HG03103 (cell line): ENCODE measurements at regions not wholly inside any gene's neighbourhood (a gene's known extent, or its start where the extent isn't known, plus 50 kb on each side); places are given as distances from the start of the nearest gene placed in this dataset.
"Not testable (repeated sequence)": the region's sequence is repeated elsewhere in the genome, so short reads cannot be mapped to it uniquely, and the experiment has no call there.

ENCODE experiments used
- ATAC-seq: cut with Tn5 transposase; IDR thresholded peaks from one replicate; pipeline ENCODE4 v1.9.1; 2021; ENCODE audit warnings: low read depth; ENCODE audit not compliant: unreplicated experiment

DNA sequence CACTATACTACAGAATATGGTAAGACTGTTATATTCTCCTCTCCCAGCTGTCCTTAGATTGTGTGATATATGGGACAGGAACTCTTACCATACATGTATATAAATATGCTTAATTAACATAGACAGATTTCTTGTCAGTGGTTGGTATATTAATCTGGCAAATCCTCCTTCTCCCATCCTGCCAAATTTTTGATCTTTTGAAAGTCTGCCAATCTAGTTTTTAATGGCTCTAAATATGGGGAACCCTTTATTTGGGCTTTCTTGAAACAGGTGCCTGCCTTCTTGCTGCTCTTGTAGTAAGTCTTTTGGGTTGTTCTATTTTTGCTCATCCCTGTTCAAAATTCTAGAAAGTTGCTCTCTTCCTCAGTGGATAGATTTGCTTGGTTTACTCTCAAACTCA is 63.5 kb downstream of the SPATA31D1 start:
- ATAC-seq, result no peak

DNA sequence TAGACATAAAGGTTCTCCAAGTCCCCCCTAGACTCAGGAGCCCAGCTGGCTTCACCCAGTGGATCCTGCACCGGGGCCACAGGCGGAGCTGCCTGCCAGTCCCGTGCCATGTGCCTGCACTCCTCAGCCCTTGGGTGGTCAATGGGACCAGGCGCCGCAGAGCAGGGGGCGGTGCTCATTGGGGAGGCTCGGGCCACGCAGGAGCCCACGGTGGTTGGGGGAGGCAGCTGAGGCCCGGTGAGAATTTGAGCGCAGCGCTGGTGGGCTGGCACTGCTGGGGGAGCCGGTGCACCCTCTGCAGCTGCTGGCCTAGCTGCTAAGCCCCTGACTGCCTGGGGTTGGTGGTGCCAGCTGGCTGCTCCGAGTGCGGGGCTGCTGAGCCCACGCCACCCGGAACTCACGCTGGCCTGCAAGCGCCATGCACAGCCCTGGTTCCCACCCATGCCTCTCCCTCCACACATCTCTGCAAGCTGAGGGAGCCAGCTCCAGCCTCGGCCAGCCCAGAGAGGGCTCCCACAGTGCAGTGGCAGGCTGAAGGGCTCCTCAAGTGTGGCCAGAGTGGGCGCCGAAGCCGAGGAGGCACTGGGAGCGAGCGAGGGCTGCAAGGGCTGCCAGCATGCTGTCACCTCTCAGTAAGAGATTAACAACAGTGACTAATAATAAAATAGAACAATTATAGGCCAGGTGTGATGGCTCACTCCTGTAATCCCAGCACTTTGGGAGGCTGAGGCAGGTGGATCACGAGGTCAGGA is 65.9 kb downstream of the SPATA31D1 start:
- no peak for ATAC-seq

DNA sequence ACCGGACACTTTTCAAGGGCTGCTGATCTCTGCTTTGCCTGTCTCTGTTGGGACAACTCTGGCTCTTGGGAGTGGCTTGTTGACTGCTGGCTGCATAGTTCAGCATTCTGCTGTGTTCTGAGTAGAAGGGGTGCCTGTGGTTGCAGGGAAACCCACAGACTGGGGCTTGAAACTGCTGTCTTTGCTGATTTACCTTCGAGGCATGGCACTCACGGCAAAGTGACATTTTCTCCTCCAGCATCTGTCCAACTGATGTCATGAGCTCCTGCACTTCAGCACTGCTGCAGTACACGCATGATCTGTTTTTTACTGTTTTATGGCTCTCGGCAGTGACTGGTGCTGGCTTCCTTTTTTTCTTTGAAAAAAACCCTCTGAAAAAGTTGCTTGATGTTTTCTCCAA is 69.2 kb downstream of the SPATA31D1 start:
- no peak for ATAC-seq

DNA sequence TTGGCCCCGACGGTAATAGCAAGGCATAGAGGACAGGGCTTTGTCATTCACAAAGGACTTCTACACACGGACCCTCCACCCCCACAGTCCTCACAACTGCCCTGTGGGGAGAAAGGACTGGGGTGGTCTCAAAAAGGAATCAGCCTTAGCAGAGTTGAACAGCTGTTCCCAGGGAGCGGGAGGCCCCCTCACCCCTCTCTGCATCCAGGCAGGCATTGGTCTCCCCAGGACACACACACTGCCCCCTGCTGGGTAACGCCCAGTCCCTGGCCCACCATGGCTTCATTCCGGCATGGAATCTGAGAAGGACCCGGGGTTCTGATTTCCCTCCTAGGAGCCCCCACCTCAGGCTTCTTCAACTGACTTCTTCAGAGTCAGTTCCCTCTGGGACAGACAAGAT is 73.2 kb downstream of the SPATA31D1 start:
- ATAC-seq, result not testable (repeated sequence)

DNA sequence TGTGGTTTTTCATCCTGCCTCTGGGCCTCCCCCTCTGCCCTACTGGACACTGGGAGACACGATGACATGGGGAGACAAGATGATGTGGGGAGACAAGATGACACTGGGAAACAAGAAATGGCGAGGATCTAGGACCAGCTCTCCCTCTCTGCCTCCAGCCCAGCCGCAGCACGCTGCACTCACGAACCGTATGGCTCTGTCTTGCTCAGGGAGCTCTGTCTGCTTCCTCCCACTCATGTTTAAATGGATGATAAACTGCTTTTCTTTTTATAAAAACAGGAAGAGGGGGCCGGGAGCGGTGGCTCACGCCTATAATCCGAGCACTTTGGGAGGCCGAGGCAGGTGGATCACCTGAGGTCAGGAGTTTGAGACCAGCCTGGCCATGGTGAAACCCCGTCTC is 73.7 kb downstream of the SPATA31D1 start:
- ATAC-seq, result no peak

DNA sequence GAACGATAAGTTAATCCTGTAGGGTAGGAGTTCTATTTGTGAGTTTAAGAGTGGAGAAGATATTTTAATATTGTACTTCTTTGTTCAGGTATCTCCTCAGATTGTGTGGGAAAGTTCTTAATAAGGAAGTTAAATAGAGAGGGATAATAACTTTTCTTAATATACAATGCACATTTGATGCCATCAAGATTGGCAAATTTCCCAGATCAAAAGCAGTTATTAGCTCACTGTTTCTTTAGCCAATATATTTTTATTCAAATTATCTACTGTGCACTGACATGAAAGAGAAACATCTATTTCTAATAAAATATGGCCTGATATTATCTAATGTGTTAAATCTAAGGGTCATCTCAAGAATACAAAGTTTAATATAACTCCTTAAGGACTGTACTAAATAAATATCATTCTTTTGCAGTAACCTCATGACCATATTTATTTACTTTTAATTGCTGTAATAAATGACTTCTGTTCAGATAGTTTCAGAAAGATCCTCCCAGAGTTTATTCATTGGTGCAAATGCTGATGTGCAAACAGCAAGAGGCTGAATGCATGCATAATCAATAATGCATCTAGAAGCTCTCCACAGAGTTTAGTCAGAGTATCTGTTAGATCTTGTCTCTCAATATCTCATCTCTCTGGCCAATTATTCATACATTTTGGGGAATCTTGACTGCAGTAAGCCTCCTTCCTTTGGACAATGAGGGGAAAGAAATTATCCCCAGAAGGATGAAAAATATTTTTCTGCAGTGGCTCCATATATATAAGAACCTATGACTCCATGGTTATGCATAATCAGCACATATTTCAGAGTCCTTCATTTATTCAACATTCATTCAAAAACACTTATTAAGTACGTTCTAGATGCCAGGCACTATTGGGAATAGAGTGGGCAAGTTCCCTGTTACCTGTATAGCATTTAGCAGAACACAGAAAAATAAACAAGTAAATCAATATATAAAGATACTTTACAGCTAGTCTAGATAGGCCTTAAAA is 85.3 kb downstream of the SPATA31D1 start:
- ATAC-seq, result no peak

DNA sequence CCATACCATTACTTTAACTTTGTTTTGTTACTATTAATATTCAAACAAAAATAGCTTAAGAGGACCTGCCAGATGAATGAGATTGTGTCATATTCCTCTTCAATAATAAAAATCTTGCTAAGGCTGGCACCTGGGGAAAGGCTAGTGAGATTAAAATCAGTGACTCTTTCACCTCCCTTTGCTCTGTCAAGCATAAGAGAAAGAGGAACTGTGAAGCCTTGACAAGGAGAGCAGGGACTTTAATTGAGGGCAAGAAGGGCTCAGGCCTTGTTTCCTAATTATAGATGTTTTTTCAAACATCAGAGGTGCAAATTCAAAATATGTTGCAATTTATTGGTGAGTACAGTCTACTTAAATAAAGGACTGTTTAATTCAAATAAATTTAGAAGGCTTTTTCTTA is 91.7 kb downstream of the SPATA31D1 start:
- no peak for ATAC-seq

DNA sequence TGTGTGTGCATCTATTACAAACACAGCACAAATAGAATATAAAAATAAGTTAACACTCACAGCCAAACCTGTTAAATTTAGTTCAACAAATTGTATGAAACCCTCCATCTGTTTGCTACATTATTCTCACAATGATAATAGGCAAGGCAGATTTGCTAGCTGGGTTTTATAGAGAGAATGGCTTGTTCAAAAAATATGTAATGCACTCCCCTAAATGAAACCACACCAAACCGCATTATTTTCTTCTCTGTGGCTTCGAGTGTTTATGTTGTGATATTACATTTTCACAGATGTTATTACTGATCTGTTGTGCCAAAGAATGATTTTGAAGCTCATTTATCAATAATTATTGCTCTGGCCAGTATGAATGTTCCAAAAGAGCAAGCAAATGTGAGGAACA is 92.9 kb downstream of the SPATA31D1 start:
- no peak for ATAC-seq

DNA sequence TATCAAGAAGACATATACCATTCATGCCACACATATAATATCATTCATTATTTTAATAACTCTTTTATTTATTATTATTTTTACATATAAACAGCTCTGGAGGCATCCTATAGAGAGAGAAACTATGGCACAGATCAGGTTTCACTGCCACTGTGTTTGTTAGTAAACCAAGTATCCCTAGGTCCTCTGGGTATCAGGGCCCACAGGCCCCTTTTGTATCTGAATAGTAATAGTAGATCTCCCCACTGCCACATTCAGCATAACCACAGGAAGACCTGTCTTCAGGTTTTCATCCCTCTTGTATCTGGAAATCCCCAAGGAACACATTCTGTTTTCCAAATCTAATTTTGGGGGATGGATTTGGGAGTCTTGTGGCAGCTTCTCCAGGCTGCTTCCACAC is 94.0 kb downstream of the SPATA31D1 start:
- ATAC-seq, result no peak

DNA sequence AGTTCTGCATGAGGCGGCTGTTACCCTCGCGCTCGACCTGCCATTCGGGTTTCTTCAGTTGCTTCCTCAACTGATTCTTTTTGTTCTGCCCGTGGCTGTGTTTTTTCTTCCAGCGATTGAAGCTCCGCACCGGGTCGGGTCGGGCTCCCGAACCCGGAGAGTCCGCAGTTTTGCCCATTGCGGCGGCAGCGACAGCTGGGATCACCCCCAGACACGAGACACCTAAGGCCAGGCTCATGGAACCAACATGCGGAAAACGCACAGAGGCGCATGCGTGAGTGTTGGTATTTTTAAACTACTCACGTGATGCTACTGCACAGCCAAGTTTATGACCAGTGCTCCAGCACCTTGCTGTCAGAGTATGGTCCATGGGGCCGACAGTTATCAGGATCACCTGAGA is 100.0 kb downstream of the SPATA31D1 start:
- no peak for ATAC-seq

DNA sequence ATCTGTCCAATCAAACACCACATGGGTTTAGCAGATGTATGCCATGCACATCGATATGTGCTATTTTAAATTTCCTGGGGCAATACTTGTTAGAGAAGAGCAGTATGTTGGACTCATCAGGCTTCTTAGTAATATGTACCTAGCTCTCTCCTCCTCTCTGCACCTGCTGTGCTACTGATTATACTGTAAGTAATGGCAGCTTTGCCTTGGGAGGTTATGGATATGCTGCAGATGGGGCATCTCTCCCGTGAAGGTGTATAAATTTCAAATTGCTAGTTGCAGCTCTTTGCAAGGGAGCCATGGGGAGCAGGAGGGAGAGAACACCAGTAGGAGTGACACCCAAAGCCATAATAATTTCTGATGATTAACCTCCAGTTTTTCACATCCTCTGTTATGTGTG is 101.5 kb downstream of the SPATA31D1 start:
- ATAC-seq, result no peak

DNA sequence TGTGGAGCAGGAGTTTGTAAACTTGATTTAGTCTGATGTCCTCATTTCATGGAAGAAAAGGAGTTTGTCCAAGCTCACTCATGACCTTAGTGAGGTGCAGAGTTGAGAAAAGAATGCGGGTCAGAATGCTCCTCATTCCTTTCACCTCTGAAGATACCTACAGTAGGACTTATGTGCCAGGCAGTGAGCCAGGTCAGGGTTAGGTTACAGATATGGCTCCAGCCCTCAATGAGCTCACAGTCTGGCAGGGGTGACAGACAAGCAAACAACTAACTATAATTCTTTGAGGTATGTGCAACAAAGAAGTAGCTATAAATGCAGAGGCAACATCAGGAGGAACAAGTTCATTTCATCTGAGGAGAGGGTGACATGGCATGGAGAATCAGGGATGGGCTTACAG is 102.5 kb downstream of the SPATA31D1 start:
- ATAC-seq, result no peak

DNA sequence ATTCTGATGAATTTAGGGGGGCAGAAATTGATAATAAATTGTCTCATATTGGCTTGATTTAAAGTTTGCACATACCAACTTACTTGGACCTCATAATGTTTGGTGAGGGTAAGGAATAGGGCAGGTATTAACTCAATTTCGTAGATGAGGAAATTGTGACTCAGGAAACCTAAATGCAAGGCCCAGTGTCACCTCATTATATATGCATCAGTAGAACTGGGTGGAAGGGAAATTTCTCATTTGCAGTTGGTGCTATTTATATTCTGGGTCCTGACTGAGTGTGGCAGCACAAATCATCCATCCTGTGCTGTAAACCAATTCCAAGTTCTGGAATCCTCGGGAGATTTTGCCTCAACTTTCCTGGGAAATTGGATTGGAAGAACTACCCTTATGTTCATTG is 103.0 kb downstream of the SPATA31D1 start:
- ATAC-seq, result no peak

DNA sequence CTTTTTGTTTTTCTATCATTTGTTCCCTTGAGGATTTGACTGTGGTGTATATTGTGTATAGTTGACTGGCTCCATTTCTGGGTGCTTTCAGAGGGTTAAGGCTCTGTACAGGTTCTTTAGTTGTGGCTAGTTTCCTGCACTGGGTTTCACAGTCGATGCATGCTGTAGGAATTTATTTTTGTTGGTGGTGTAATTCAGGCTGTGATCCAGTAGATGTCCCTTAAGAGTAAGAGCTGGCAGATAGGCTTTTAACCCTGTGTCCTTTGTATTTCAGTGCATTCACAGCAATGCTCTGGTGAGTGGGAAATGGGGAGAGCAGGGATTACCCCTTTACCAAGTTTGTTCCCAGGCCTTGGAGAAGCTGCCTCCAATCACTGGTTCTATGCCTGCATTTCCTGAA is 112.9 kb downstream of the SPATA31D1 start:
- ATAC-seq, result no peak

DNA sequence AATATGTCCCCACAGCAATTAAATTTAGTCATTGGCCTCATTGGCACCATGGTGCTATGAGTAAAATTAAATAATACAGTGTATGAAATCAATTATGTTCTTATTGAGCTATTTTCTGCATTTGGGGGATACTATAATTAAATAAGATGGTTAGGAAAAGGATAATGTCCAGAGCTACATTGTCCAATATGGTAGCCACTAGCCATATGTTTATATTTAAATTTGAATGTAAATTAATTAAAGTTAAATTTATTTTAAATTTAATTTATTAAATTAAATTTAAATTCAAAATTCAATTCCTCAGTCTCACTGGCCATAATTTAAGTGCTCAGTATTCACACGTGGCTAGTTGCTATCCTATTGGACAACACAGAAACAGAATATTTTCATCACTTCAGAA is 115.7 kb downstream of the SPATA31D1 start:
- no peak for ATAC-seq

DNA sequence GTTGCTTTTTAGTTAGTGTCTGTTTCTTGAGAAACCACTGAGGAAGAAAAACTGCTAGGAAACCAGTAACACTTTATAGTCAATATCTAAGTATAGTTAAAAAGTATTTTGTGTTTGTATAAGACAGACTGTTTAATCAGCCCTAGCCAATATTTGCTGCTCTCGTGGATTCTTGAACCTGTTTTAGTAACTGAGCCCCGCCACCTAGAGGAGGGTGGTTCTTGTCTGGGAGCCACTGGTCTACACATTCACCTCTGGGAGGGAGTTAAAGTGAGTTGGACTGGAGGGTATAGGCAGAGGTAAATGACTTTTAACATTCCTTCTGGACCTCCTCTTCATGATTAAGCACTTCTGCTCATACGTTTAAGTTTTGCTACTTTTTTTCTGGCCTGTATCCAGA is 117.2 kb downstream of the SPATA31D1 start:
- ATAC-seq, result no peak

DNA sequence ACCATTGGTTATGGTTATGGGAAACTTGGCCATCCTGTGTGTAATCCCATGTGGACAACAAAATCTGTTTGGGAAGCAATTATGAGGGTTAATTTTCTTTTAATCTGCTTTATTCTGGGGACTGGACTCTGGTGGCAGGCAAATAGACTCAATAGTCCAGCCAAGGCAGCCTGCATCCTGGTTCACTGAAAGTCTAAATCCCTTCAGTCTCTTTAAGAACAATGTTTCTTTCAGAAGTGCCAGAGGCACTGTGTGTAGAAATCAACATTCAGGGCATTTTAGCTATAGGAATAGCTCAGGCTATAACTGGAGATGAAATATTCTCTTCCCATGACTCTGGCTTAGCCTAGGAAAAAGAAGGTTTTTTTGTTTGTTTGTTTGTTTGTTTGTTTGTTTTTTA is 118.0 kb downstream of the SPATA31D1 start:
- no peak for ATAC-seq

DNA sequence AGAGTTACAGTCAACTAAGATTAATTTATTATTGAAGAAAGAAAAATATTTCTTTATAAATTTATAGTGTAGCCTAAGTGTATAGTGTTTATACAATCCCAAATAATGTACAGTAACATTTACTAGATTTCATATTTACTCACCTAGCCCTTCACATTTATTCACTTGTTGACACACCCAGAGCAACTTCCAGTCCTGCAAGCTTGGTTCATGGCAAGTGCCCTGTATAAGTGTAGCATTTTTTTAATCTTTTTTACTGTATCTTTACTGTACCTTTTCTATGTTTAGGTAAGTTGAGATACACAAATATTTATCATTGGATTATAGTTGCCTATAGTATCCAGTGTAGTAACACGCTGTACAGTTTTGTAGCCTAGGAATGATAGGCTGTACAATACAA is 119.9 kb downstream of the SPATA31D1 start:
- no peak for ATAC-seq

DNA sequence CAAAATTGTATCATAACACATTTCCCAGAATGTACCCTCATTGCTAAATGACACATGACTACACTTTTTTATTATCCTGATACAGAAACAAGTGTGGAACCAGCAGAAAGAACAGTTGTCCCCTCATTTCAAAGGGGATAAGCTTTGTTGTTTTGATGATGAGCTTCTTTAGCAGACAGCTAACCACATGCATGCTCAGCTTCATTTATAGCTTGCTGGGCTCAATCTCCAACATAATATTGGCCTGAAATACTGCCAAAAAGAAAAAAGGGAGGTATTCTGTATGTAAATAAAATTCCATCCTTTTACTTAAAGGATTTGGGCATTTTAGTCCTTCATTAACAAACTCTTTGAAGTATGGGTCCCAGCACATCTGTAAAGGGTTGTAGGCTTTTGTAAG is 120.4 kb downstream of the SPATA31D1 start:
- no peak for ATAC-seq

DNA sequence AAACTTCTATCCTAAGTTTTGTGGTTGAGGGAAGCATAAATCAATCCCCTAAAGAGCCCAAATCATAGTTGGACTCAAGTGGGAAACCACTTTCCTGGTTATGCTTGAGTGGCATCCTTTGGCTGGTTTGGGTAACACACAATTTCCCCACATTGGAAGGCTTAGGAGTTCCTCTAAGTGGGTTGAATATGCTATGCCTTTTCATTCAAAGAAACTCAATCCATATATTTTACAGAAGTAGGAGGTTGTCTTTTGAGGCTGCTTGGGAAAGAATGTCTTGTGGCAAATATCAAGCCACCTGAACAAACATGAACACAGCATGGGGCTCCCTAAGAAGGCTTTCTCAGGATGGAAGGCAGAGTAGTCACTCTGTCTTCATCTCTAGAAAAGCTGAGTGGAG is 121.1 kb downstream of the SPATA31D1 start:
- ATAC-seq, result no peak

DNA sequence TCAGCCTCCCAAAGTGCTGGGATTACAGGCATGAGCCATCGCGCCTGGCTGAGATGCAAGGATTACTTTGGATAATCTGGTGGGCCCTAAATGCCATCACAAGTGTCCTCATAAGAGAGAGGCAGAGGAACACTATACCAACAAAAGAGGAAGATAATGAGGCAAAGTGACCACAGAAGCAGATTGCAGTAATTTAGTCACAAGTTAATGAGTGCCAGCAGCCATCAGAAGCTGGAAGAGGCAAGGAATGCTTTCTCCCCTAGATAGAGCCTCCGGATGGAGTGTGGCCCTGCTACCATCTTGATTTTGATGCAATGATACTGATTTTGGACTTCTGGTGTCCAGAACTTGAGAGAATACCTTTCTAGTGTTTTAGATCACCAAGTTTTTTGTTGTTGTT is 122.3 kb downstream of the SPATA31D1 start:
- no peak for ATAC-seq

DNA sequence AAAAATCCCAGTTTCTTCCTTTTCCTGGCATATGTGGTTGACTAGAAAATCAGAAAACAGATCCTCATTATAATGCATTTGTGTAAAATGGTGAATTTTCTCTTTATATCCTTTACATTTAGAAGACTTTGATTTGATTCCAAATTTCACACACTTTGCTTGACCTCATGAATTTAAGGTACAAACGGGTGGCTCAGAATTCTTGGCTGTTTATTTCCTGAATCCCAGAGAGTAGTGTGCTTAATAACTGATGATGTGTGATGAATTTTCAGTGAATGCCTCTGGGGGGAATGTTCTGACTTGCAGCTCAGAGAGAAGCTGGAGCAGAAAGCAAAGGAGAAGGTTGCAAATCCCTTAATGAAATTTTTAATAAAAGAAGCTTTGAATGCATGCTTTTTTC is 126.8 kb downstream of the SPATA31D1 start:
- no peak for ATAC-seq
